ENCODE measurements at regions not wholly inside any gene's neighbourhood (a gene's known extent, or its start where the extent isn't known, plus 50 kb on each side); places are given as distances from the start of the nearest gene placed in this dataset.

- Mint-ChIP-seq H3K27ac (ENCODE audit: unreplicated experiment) (no peak overlapping the region), H3K27me3 (ENCODE audit: insufficient read depth, unreplicated experiment) (peaks cover 10% of the 10 kb centered on the region), H3K9me3 (ENCODE audit: unreplicated experiment) (no peaks in the 10 kb centered on the region), H3K4me3 (ENCODE audit: unreplicated experiment) (no peak overlapping the region), H3K36me3 (ENCODE audit: insufficient read depth, unreplicated experiment) (no peaks in the 10 kb centered on the region), H3K4me1 (ENCODE audit: low read depth, unreplicated experiment) (no peaks in the 10 kb centered on the region)
- BruUV-seq (replicated peaks) = no TSS peak
- no peak overlapping the region for H3K4me3 ChIP-seq (ENCODE audit: low read depth, low read length)
- no peak for DNase-seq
- H3K9me3 ChIP-seq = no peaks in the 10 kb centered on the region
- no peaks in the 10 kb centered on the region for H3K27me3 ChIP-seq (replicated peaks; ENCODE audit: control insufficient read depth, insufficient read depth, low read length)
- POLR2A ChIA-PET = no interaction called here
- TF ChIP-seq CTCF (IDR thresholded peaks at IDR 0.05; ENCODE audit: insufficient read depth in 1 of 2, low read depth in 1 of 2, low read length in 1 of 2, severe bottlenecking in 1 of 2, unreplicated experiment in 1 of 2) = no peak
- CTCF ChIA-PET = no interaction called here
- no peaks in the 10 kb centered on the region for H3K4me1 ChIP-seq
- intact Hi-C loops (cut with micrococcal nuclease; ENCODE audit: unreplicated experiment) = no loop called here
- H3K36me3 ChIP-seq (ENCODE audit: control insufficient read depth, insufficient read depth, low read length) = no peaks in the 10 kb centered on the region
Observed at GRCh38 chr10:6996431-6996830, 414.4 kb downstream of the SFMBT2 start.

- Histone ChIP-seq H3K36me3 (ENCODE audit: control insufficient read depth, insufficient read depth, low read length) (no peaks in the 10 kb centered on the region), H3K9me3 (no peaks in the 10 kb centered on the region), H3K4me1 (no peaks in the 10 kb centered on the region), H3K4me3 (ENCODE audit: low read depth, low read length) (no peak overlapping the region), H3K27me3 (replicated peaks; ENCODE audit: control insufficient read depth, insufficient read depth, low read length) (no peaks in the 10 kb centered on the region)
- intact Hi-C loops (cut with micrococcal nuclease; ENCODE audit: unreplicated experiment) = no loop called here
- no TSS peak for BruUV-seq (replicated peaks)
- no peak for TF ChIP-seq CTCF (IDR thresholded peaks at IDR 0.05; ENCODE audit: insufficient read depth in 1 of 2, low read depth in 1 of 2, low read length in 1 of 2, severe bottlenecking in 1 of 2, unreplicated experiment in 1 of 2)
- H3K9me3 Mint-ChIP-seq (ENCODE audit: unreplicated experiment) = no peaks in the 10 kb centered on the region
- ChIA-PET CTCF (no interaction called here), POLR2A (no interaction called here)
- H3K36me3 Mint-ChIP-seq (ENCODE audit: insufficient read depth, unreplicated experiment) = no peaks in the 10 kb centered on the region
- peaks cover 8% of the 10 kb centered on the region for H3K27me3 Mint-ChIP-seq (ENCODE audit: insufficient read depth, unreplicated experiment)
- no peak for DNase-seq
- H3K27ac Mint-ChIP-seq (ENCODE audit: unreplicated experiment) = no peak overlapping the region
- H3K4me1 Mint-ChIP-seq (ENCODE audit: low read depth, unreplicated experiment) = no peaks in the 10 kb centered on the region
- no peak overlapping the region for H3K4me3 Mint-ChIP-seq (ENCODE audit: unreplicated experiment)
Observed at GRCh38 chr10:6995831-6996230, 415.0 kb downstream of the SFMBT2 start.

GRCh38 chr10:6995341-6995740 is 415.3 kb upstream of the PRKCQ start:
- POLR2A ChIA-PET = no interaction called here
- no peak overlapping the region for H3K4me3 ChIP-seq (ENCODE audit: low read depth, low read length)
- TF ChIP-seq CTCF (IDR thresholded peaks at IDR 0.05; ENCODE audit: insufficient read depth in 1 of 2, low read depth in 1 of 2, low read length in 1 of 2, severe bottlenecking in 1 of 2, unreplicated experiment in 1 of 2) = no peak
- Mint-ChIP-seq H3K27me3 (ENCODE audit: insufficient read depth, unreplicated experiment) (peaks cover 6% of the 10 kb centered on the region), H3K4me3 (ENCODE audit: unreplicated experiment) (no peak overlapping the region), H3K27ac (ENCODE audit: unreplicated experiment) (no peak overlapping the region), H3K9me3 (ENCODE audit: unreplicated experiment) (no peaks in the 10 kb centered on the region), H3K36me3 (ENCODE audit: insufficient read depth, unreplicated experiment) (no peaks in the 10 kb centered on the region), H3K4me1 (ENCODE audit: low read depth, unreplicated experiment) (no peaks in the 10 kb centered on the region)
- no TSS peak for BruUV-seq (replicated peaks)
- DNase-seq = no peak
- no peaks in the 10 kb centered on the region for H3K4me1 ChIP-seq
- CTCF ChIA-PET = no interaction called here
- intact Hi-C loops (cut with micrococcal nuclease; ENCODE audit: unreplicated experiment) = no loop called here
- no peaks in the 10 kb centered on the region for H3K36me3 ChIP-seq (ENCODE audit: control insufficient read depth, insufficient read depth, low read length)
- H3K9me3 ChIP-seq = no peaks in the 10 kb centered on the region
- H3K27me3 ChIP-seq (replicated peaks; ENCODE audit: control insufficient read depth, insufficient read depth, low read length) = no peaks in the 10 kb centered on the region
